HL-60 (cell line): ENCODE measurements at regions not wholly inside any gene's neighbourhood (a gene's known extent, or its start where the extent isn't known, plus 50 kb on each side); places are given as distances from the start of the nearest gene placed in this dataset.

Experiments used
- DNase-seq, 2 experiments: peaks; one replicate each; pipeline ENCODE4 v3.0.0-alpha.2; 2010 to 2020; ENCODE audit warnings: low read depth in 1 of 2, low spot score in 1 of 2
- H3K27ac ChIP-seq: fragments of 250-450 bp; sonication (Bioruptor Pico); replicated peaks from 2 replicates; pipeline ENCODE4 v1.5.1; 2020; ENCODE audit warnings: mild to moderate bottlenecking, moderate library complexity
- H3K27me3 ChIP-seq: fragments of 250-450 bp; sonication (Bioruptor Pico); 2 replicates; pipeline ENCODE4 v1.5.1; 2021; ENCODE audit warnings: mild to moderate bottlenecking, moderate library complexity; ENCODE audit not compliant: insufficient read depth, poor library complexity, severe bottlenecking
- H3K4me3 ChIP-seq: replicated peaks from 2 replicates; pipeline ENCODE4 v1.5.1; 2011; ENCODE audit warnings: mild to moderate bottlenecking, control low read depth, low read length; ENCODE audit not compliant: insufficient read depth
- CTCF ChIP-seq: IDR thresholded peaks from one replicate; pipeline ENCODE4 v1.5.1; 2011; ENCODE audit warnings: low read length, control low read depth, inconsistent platforms; ENCODE audit not compliant: insufficient read depth
- GABPA ChIP-seq: IDR thresholded peaks from 2 replicates; pipeline ENCODE4 v1.6.1; 2012; ENCODE audit warnings: low read depth
- POLR2AphosphoS5 ChIP-seq: IDR thresholded peaks from 2 replicates; pipeline ENCODE4 v1.6.1; 2012; ENCODE audit warnings: low read depth
- REST ChIP-seq: IDR thresholded peaks from 2 replicates; pipeline ENCODE4 v1.6.1; 2012; ENCODE audit warnings: low read depth; ENCODE audit not compliant: insufficient replicate concordance
- SPI1 ChIP-seq: IDR thresholded peaks from 2 replicates; pipeline ENCODE4 v1.6.1; 2012; ENCODE audit warnings: low read depth, mild to moderate bottlenecking, borderline replicate concordance

GRCh38 chr1:30290581-30290980 lies 432.8 kb downstream of the MATN1 start:
- no peak overlapping the region for H3K27ac ChIP-seq
- no peak overlapping the region for H3K4me3 ChIP-seq
- H3K27me3 ChIP-seq: peaks cover 2% of the 10 kb centered on the region
- TF ChIP-seq POLR2AphosphoS5: no peak
- no peak for DNase-seq

GRCh38 chr1:30287976-30288375 lies 435.4 kb downstream of the MATN1 start:
- Histone ChIP-seq H3K27me3 (peaks cover 2% of the 10 kb centered on the region), H3K27ac (no peak overlapping the region), H3K4me3 (no peak overlapping the region)
- no peak for DNase-seq
- TF ChIP-seq SPI1: no peak
- TF ChIP-seq POLR2AphosphoS5: no peak
- TF ChIP-seq CTCF: no peak
- no peak for TF ChIP-seq REST
- no peak for TF ChIP-seq GABPA

GRCh38 chr1:30286988-30287839 lies 436.2 kb downstream of the MATN1 start:
- Histone ChIP-seq H3K4me3 (no peak overlapping the region), H3K27me3 (no peaks in the 10 kb centered on the region), H3K27ac (no peak overlapping the region)
- DNase-seq: no peak
- TF ChIP-seq SPI1: no peak
- no peak for TF ChIP-seq GABPA
- TF ChIP-seq POLR2AphosphoS5: no peak
- TF ChIP-seq CTCF: no peak
- TF ChIP-seq REST: no peak

- DNase-seq: no peak
- no peak for TF ChIP-seq POLR2AphosphoS5
- TF ChIP-seq REST: no peak
- no peak for TF ChIP-seq SPI1
- no peak for TF ChIP-seq GABPA
- TF ChIP-seq CTCF: no peak
- H3K4me3 ChIP-seq: no peak overlapping the region
- no peaks in the 10 kb centered on the region for H3K27me3 ChIP-seq
- H3K27ac ChIP-seq: no peak overlapping the region
Measured at GRCh38 chr1:30286241-30286987, 437.0 kb downstream of the MATN1 start.
